Activated B cell treated with CpG ODN at 0.5 μM for 24 hours (primary cell): ENCODE measurements at regions not wholly inside any gene's neighbourhood (a gene's known extent, or its start where the extent isn't known, plus 50 kb on each side); places are given as distances from the start of the nearest gene placed in this dataset.

Experiments used
- ATAC-seq: fragments of 200-7000 bp; cut with Tn5 transposase; one replicate; pipeline ENCODE4 v1.10.0; 2021; ENCODE audit warnings: low read depth, mild to moderate bottlenecking, moderate library complexity
- CTCF ChIA-PET: fragments of 350-600 bp; sonication (Branson Sonifier 250); formaldehyde crosslinking; loops from one replicate; lab custom pipeline; 2021; ENCODE audit warnings: antibody characterized with exemption; lab: Charles Lee
- POLR2A ChIA-PET: fragments of 350-600 bp; sonication (Branson Sonifier 250); formaldehyde crosslinking; loops from one replicate; lab custom pipeline; 2021; ENCODE audit warnings: antibody characterized with exemption; lab: Charles Lee
- DNase-seq: peaks from one replicate; pipeline ENCODE4 v3.0.0; 2022
- H3K27ac Mint-ChIP-seq: one replicate; pipeline ENCODE4 v1.8.0; 2020; ENCODE audit warnings: mixed read lengths
- H3K27me3 Mint-ChIP-seq: one replicate; pipeline ENCODE4 v1.8.0; 2021; ENCODE audit warnings: mixed read lengths
- H3K36me3 Mint-ChIP-seq: one replicate; pipeline ENCODE4 v1.8.0; 2021; ENCODE audit warnings: low read depth, mixed read lengths
- H3K4me1 Mint-ChIP-seq: one replicate; pipeline ENCODE4 v1.8.0; 2021; ENCODE audit warnings: mixed read lengths
- H3K4me3 Mint-ChIP-seq: one replicate; pipeline ENCODE4 v1.8.0; 2020; ENCODE audit warnings: mild to moderate bottlenecking, mixed read lengths
- H3K9me3 Mint-ChIP-seq: one replicate; pipeline ENCODE4 v1.8.0; 2020; ENCODE audit warnings: mixed read lengths
- CTCF ChIP-seq: fragments of 200-600 bp; IDR thresholded peaks from one replicate; pipeline ENCODE4 v1.8.0; 2022; ENCODE audit warnings: antibody characterized with exemption, mild to moderate bottlenecking
- intact Hi-C: fragments of 100-400 bp; cut with micrococcal nuclease; formaldehyde crosslinking; loops from one replicate; pipeline ENCODE4 v1.15.1; 2024

DNA sequence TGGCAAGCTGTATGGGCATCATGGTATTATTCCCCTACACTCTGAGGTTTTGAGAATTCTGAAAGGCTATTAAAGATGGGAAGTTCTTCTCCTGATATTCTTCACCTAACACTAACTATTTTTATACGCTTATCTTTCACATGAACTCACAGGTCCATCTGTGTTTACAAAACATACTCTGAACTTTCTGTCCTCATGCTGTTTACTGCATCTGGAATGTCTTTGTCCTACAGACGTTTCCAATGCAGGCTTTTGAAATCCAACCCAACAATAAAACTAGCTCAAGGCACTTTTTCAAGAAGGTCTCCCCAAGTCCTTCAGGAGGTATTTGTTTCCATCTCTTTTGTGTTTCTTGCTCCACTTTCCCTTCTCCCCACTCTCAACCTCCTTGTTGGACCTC, 60.5 kb upstream of the MLIP start:
- no peaks in the 10 kb centered on the region for H3K36me3 Mint-ChIP-seq
- ATAC-seq = no peak
- H3K27me3 Mint-ChIP-seq = peaks cover 3% of the 10 kb centered on the region
- no peak for DNase-seq
- no peak for TF ChIP-seq CTCF
- intact Hi-C loops = no loop called here
- CTCF ChIA-PET = no interaction called here
- no peak overlapping the region for H3K4me3 Mint-ChIP-seq
- no peaks in the 10 kb centered on the region for H3K9me3 Mint-ChIP-seq
- H3K27ac Mint-ChIP-seq = no peak overlapping the region
- no peaks in the 10 kb centered on the region for H3K4me1 Mint-ChIP-seq
- POLR2A ChIA-PET = no interaction called here

GRCh38 chr6:54053881-54054391, 57.3 kb upstream of the MLIP start:
- peaks cover 1% of the 10 kb centered on the region for H3K9me3 Mint-ChIP-seq

GRCh38 chr6:54056105-54056504, 55.1 kb upstream of the MLIP start:
- CTCF ChIA-PET = no interaction called here
- POLR2A ChIA-PET = no interaction called here
- no peak for DNase-seq
- peaks cover 1% of the 10 kb centered on the region for H3K9me3 Mint-ChIP-seq
- no peaks in the 10 kb centered on the region for H3K4me1 Mint-ChIP-seq
- no peak for TF ChIP-seq CTCF
- peaks cover 3% of the 10 kb centered on the region for H3K27me3 Mint-ChIP-seq
- ATAC-seq = no peak
- H3K36me3 Mint-ChIP-seq = no peaks in the 10 kb centered on the region
- no peak overlapping the region for H3K4me3 Mint-ChIP-seq
- H3K27ac Mint-ChIP-seq = no peak overlapping the region
- intact Hi-C loops = no loop called here

More at GRCh38 chr6:54053881-54054391, 57.3 kb upstream of the MLIP start:
- ChIA-PET CTCF (no interaction called here), POLR2A (no interaction called here)
- Mint-ChIP-seq H3K27me3 (peaks cover 3% of the 10 kb centered on the region), H3K4me1 (no peaks in the 10 kb centered on the region), H3K27ac (no peak overlapping the region), H3K4me3 (no peak overlapping the region), H3K36me3 (no peaks in the 10 kb centered on the region)
- ATAC-seq (no peak), DNase-seq (no peak)
- no peak for TF ChIP-seq CTCF
- intact Hi-C loops = no loop called here

GRCh38 chr6:54057058-54057457, 54.2 kb upstream of the MLIP start:
- H3K4me1 Mint-ChIP-seq = no peaks in the 10 kb centered on the region
- H3K9me3 Mint-ChIP-seq = peaks cover 1% of the 10 kb centered on the region
- ATAC-seq (no peak), DNase-seq (no peak)
- ChIA-PET CTCF (no interaction called here), POLR2A (no interaction called here)
- no peak overlapping the region for H3K27ac Mint-ChIP-seq
- H3K4me3 Mint-ChIP-seq = no peak overlapping the region
- H3K36me3 Mint-ChIP-seq = no peaks in the 10 kb centered on the region
- intact Hi-C loops = no loop called here
- peaks cover 3% of the 10 kb centered on the region for H3K27me3 Mint-ChIP-seq
- no peak for TF ChIP-seq CTCF

- Mint-ChIP-seq H3K4me3 (no peak overlapping the region), H3K27ac (no peak overlapping the region), H3K36me3 (no peaks in the 10 kb centered on the region), H3K9me3 (peaks cover 1% of the 10 kb centered on the region), H3K27me3 (peaks cover 3% of the 10 kb centered on the region), H3K4me1 (no peaks in the 10 kb centered on the region)
- intact Hi-C loops = no loop called here
- ChIA-PET CTCF (no interaction called here), POLR2A (no interaction called here)
- DNase-seq (no peak), ATAC-seq (no peak)
- TF ChIP-seq CTCF = no peak
These were observed 53.0 kb upstream of the MLIP start for GRCh38 chr6:54058236-54058635.
